ENCODE measurements at regions not wholly inside any gene's neighbourhood (a gene's known extent, or its start where the extent isn't known, plus 50 kb on each side); places are given as distances from the start of the nearest gene placed in this dataset.

DNA sequence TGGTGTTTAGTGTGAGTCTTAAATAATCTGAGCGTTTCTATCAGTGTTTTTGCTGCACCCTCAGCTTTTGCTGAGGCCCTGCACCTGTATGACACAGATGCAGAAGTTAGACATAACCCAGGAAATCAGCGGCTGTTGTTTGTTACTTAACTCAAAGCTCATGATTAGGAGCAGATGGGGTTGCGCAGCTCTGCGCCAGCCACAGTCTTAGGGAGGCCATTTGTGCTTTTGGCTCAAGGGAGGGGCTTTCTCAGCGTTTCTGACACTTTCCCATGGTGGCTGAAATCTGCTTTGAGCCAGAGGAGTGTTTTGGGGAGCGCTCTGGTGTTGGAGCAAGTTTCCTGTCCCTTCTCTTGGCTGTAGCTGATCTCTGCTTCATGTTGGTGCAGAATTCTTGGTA is 433.8 kb downstream of the NAF1 start:
- no peaks in the 10 kb centered on the region for H3K4me1 Mint-ChIP-seq
- H3K36me3 Mint-ChIP-seq (ENCODE audit: low read depth): no peaks in the 10 kb centered on the region
- H3K4me1 ChIP-seq (ENCODE audit: control insufficient read depth, insufficient read depth, low read length): no peaks in the 10 kb centered on the region
- H3K9ac ChIP-seq (ENCODE audit: extremely low read depth, low read length, poor library complexity, severe bottlenecking): no peak overlapping the region
- no peaks in the 10 kb centered on the region for H3K27me3 Mint-ChIP-seq (ENCODE audit: insufficient read depth)
- no peaks in the 10 kb centered on the region for H3K9me3 Mint-ChIP-seq
- no peaks in the 10 kb centered on the region for H3K27me3 ChIP-seq (ENCODE audit: control insufficient read depth, insufficient read depth, low read length, poor library complexity, severe bottlenecking)
- no peaks in the 10 kb centered on the region for H3K36me3 ChIP-seq (ENCODE audit: control insufficient read depth, insufficient read depth, low read length)
- H3K27ac Mint-ChIP-seq: no peak overlapping the region
- H3K27ac ChIP-seq (ENCODE audit: low read depth, low read length): no peak overlapping the region
- H3K4me3 ChIP-seq (ENCODE audit: low read length): no peak overlapping the region
- no peak for DNase-seq
- TF ChIP-seq, protein P1, sequence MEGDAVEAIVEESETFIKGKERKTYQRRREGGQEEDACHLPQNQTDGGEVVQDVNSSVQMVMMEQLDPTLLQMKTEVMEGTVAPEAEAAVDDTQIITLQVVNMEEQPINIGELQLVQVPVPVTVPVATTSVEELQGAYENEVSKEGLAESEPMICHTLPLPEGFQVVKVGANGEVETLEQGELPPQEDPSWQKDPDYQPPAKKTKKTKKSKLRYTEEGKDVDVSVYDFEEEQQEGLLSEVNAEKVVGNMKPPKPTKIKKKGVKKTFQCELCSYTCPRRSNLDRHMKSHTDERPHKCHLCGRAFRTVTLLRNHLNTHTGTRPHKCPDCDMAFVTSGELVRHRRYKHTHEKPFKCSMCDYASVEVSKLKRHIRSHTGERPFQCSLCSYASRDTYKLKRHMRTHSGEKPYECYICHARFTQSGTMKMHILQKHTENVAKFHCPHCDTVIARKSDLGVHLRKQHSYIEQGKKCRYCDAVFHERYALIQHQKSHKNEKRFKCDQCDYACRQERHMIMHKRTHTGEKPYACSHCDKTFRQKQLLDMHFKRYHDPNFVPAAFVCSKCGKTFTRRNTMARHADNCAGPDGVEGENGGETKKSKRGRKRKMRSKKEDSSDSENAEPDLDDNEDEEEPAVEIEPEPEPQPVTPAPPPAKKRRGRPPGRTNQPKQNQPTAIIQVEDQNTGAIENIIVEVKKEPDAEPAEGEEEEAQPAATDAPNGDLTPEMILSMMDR (conservative IDR thresholded peaks at IDR 0.05): no peak
- WGBS, 2 experiments (ENCODE audit: insufficient coverage in 1 of 2, insufficient read length in 1 of 2): 82 to 85% methylated on average over 4 to 6 of the region's 6 CpGs
- H3K4me3 Mint-ChIP-seq: no peak overlapping the region
- H3K9me3 ChIP-seq (ENCODE audit: control insufficient read depth, low read length): no peaks in the 10 kb centered on the region

DNA sequence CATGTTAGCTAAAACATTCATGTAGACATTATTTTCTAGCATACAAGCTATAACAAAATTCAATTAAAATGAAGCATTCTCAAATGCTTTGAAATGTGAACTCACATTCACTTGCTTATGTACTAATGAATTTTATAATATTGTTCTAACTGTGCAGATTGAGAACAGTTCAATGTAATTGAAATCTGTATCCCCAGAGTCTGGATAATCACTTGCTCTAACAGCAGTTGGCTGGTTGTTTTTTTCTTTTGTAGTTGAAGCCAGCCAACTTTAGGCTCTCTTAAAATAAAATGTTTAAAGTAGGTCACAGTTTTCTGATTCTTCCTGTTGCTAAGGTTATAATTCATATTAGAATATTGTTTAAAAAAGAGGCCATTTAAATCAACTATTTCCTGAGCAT is 438.9 kb downstream of the NAF1 start:
- Mint-ChIP-seq H3K27me3 (ENCODE audit: insufficient read depth) (no peaks in the 10 kb centered on the region), H3K27ac (no peak overlapping the region), H3K36me3 (ENCODE audit: low read depth) (no peaks in the 10 kb centered on the region), H3K4me1 (no peaks in the 10 kb centered on the region), H3K4me3 (no peak overlapping the region), H3K9me3 (no peaks in the 10 kb centered on the region)
- Histone ChIP-seq H3K9me3 (ENCODE audit: control insufficient read depth, low read length) (no peaks in the 10 kb centered on the region), H3K27ac (ENCODE audit: low read depth, low read length) (no peak overlapping the region), H3K4me3 (ENCODE audit: low read length) (no peak overlapping the region), H3K36me3 (ENCODE audit: control insufficient read depth, insufficient read depth, low read length) (no peaks in the 10 kb centered on the region), H3K27me3 (ENCODE audit: control insufficient read depth, insufficient read depth, low read length, poor library complexity, severe bottlenecking) (no peaks in the 10 kb centered on the region), H3K4me1 (ENCODE audit: control insufficient read depth, insufficient read depth, low read length) (no peaks in the 10 kb centered on the region), H3K9ac (ENCODE audit: extremely low read depth, low read length, poor library complexity, severe bottlenecking) (no peak overlapping the region)
- no peak for DNase-seq
- TF ChIP-seq, protein P1 (conservative IDR thresholded peaks at IDR 0.05): no peak

DNA sequence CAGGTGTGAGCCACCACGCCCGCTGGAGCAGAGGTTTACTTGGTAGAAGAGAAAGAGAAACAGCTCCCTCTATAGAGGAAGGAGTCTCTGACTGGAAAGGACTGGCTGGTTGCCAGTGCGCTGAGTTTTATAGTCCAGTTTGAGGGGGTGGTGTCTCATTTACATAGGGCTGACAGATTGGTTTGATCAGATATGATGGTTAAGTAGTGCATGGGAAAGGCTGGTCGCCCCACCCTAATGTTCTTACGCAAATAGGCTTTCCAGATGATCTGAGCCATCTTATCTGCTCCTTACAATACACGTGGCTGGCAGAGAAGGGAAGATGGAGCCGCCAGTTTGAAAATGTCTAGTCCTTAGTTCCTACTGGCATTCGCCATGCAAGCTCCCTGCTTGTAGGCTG is 439.5 kb downstream of the NAF1 start:
- Histone ChIP-seq H3K4me1 (ENCODE audit: control insufficient read depth, insufficient read depth, low read length) (no peaks in the 10 kb centered on the region), H3K27ac (ENCODE audit: low read depth, low read length) (no peak overlapping the region), H3K9ac (ENCODE audit: extremely low read depth, low read length, poor library complexity, severe bottlenecking) (no peak overlapping the region), H3K36me3 (ENCODE audit: control insufficient read depth, insufficient read depth, low read length) (no peaks in the 10 kb centered on the region), H3K9me3 (ENCODE audit: control insufficient read depth, low read length) (no peaks in the 10 kb centered on the region), H3K27me3 (ENCODE audit: control insufficient read depth, insufficient read depth, low read length, poor library complexity, severe bottlenecking) (no peaks in the 10 kb centered on the region), H3K4me3 (ENCODE audit: low read length) (no peak overlapping the region)
- no peaks in the 10 kb centered on the region for H3K4me1 Mint-ChIP-seq
- H3K4me3 Mint-ChIP-seq: no peak overlapping the region
- TF ChIP-seq, protein P1 (conservative IDR thresholded peaks at IDR 0.05): no peak
- WGBS, 2 experiments (ENCODE audit: insufficient coverage in 1 of 2, insufficient read length in 1 of 2): 86 to 98% methylated on average over 3 to 8 of the region's 8 CpGs
- no peaks in the 10 kb centered on the region for H3K27me3 Mint-ChIP-seq (ENCODE audit: insufficient read depth)
- H3K27ac Mint-ChIP-seq: no peak overlapping the region
- no peak for DNase-seq
- H3K36me3 Mint-ChIP-seq (ENCODE audit: low read depth): no peaks in the 10 kb centered on the region
- no peaks in the 10 kb centered on the region for H3K9me3 Mint-ChIP-seq

All from endodermal cell (in vitro differentiated cells).